ENCODE measurements at regions not wholly inside any gene's neighbourhood (a gene's known extent, or its start where the extent isn't known, plus 50 kb on each side); places are given as distances from the start of the nearest gene placed in this dataset.

DNA sequence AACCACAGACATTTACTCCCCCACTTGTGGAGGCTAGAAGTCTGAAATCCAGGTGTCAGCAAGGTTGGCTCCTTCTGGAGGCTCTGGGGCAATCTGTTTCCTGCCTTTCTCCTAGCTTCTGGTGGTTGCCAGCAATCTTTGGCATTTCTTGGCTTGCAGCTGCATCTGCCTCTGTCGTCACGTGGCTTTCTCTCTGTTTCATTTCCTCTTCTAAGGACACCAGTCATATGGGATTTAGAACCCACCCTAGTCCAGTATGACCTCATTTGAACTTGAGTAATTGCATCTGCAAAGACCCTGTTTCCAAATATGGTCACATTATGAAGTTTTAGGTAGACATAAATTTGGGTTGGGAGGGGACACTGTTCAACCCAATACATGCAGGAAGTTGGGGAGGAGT lies 56.2 kb upstream of the EPB41L1 start:
- ChIA-PET CTCF (interaction anchor here (0.5 to 3.1 kb wide), 14 partner anchors 9 to 151 kb away, joined by 3 to 30 read pairs (median 6); partner anchors contain the start of gene SCAND1), POLR2A (interaction anchor here (0.9 kb wide), 1 partner anchor 49 kb away, joined by 3 read pairs; no protein-coding TSS in a partner anchor)
- DNase-seq (ENCODE audit: low spot score) = no peak
- Mint-ChIP-seq H3K27me3 (ENCODE audit: low read depth) (peaks cover 100% of the 10 kb centered on the region), H3K9me3 (no peaks in the 10 kb centered on the region), H3K36me3 (no peaks in the 10 kb centered on the region), H3K27ac (no peak overlapping the region), H3K4me1 (peaks cover 28% of the 10 kb centered on the region), H3K4me3 (no peak overlapping the region)
- TF ChIP-seq IRF2 (CRISPR knock-in tag; IDR thresholded peaks at IDR 0.05; ENCODE audit: borderline replicate concordance, low read depth) = no peak
- TF ChIP-seq, protein P1, sequence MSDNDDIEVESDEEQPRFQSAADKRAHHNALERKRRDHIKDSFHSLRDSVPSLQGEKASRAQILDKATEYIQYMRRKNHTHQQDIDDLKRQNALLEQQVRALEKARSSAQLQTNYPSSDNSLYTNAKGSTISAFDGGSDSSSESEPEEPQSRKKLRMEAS (CRISPR knock-in tag; IDR thresholded peaks at IDR 0.05) = no peak
- TF ChIP-seq ZNF423 (CRISPR knock-in tag; IDR thresholded peaks at IDR 0.05) = no peak
- TF ChIP-seq ZNF317 (CRISPR knock-in tag; IDR thresholded peaks at IDR 0.05; ENCODE audit: borderline replicate concordance, low read depth) = no peak
- no peak for ATAC-seq

- Mint-ChIP-seq H3K4me1 (peaks cover 27% of the 10 kb centered on the region), H3K27me3 (ENCODE audit: low read depth) (peaks cover 94% of the 10 kb centered on the region), H3K9me3 (no peaks in the 10 kb centered on the region), H3K27ac (no peak overlapping the region), H3K4me3 (no peak overlapping the region), H3K36me3 (no peaks in the 10 kb centered on the region)
- ChIA-PET CTCF (interaction anchor here (0.6 to 3.1 kb wide), 2 partner anchors 8 to 40 kb away, joined by 3 to 30 read pairs; no protein-coding TSS in a partner anchor), POLR2A (no interaction called here)
- TF ChIP-seq, protein P2, sequence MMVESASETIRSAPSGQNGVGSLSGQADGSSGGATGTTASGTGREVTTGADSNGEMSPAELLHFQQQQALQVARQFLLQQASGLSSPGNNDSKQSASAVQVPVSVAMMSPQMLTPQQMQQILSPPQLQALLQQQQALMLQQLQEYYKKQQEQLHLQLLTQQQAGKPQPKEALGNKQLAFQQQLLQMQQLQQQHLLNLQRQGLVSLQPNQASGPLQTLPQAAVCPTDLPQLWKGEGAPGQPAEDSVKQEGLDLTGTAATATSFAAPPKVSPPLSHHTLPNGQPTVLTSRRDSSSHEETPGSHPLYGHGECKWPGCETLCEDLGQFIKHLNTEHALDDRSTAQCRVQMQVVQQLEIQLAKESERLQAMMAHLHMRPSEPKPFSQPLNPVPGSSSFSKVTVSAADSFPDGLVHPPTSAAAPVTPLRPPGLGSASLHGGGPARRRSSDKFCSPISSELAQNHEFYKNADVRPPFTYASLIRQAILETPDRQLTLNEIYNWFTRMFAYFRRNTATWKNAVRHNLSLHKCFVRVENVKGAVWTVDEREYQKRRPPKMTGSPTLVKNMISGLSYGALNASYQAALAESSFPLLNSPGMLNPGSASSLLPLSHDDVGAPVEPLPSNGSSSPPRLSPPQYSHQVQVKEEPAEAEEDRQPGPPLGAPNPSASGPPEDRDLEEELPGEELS (CRISPR knock-in tag; IDR thresholded peaks at IDR 0.05) = no peak
- TF ChIP-seq ATF1 (CRISPR knock-in tag; IDR thresholded peaks at IDR 0.05) = no peak
- no peak for TF ChIP-seq IRF2 (CRISPR knock-in tag; IDR thresholded peaks at IDR 0.05; ENCODE audit: borderline replicate concordance, low read depth)
- TF ChIP-seq FOXP1 (CRISPR knock-in tag; IDR thresholded peaks at IDR 0.05; ENCODE audit: borderline replicate concordance) = no peak
- no peak for TF ChIP-seq CBFB (CRISPR knock-in tag; IDR thresholded peaks at IDR 0.05; ENCODE audit: low read depth)
- TF ChIP-seq TP53 (CRISPR knock-in tag; IDR thresholded peaks at IDR 0.05) = no peak
- no peak for TF ChIP-seq SMAD4 (CRISPR knock-in tag; IDR thresholded peaks at IDR 0.05)
- DNase-seq (ENCODE audit: low spot score) (no peak), ATAC-seq (no peak)
Measured at GRCh38 chr20:36099106-36099505, 55.4 kb upstream of the EPB41L1 start.

GRCh38 chr20:36101192-36101591 lies 53.3 kb upstream of the EPB41L1 start:
- TF ChIP-seq, protein P3, sequence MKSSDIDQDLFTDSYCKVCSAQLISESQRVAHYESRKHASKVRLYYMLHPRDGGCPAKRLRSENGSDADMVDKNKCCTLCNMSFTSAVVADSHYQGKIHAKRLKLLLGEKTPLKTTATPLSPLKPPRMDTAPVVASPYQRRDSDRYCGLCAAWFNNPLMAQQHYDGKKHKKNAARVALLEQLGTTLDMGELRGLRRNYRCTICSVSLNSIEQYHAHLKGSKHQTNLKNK (CRISPR knock-in tag; IDR thresholded peaks at IDR 0.05) = no peak
- TF ChIP-seq, protein P4, sequence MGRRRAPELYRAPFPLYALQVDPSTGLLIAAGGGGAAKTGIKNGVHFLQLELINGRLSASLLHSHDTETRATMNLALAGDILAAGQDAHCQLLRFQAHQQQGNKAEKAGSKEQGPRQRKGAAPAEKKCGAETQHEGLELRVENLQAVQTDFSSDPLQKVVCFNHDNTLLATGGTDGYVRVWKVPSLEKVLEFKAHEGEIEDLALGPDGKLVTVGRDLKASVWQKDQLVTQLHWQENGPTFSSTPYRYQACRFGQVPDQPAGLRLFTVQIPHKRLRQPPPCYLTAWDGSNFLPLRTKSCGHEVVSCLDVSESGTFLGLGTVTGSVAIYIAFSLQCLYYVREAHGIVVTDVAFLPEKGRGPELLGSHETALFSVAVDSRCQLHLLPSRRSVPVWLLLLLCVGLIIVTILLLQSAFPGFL (CRISPR knock-in tag; IDR thresholded peaks at IDR 0.05; ENCODE audit: borderline replicate concordance) = no peak
- no peak for TF ChIP-seq ZNF219 (CRISPR knock-in tag; IDR thresholded peaks at IDR 0.05; ENCODE audit: borderline replicate concordance)
- TF ChIP-seq, protein P5, sequence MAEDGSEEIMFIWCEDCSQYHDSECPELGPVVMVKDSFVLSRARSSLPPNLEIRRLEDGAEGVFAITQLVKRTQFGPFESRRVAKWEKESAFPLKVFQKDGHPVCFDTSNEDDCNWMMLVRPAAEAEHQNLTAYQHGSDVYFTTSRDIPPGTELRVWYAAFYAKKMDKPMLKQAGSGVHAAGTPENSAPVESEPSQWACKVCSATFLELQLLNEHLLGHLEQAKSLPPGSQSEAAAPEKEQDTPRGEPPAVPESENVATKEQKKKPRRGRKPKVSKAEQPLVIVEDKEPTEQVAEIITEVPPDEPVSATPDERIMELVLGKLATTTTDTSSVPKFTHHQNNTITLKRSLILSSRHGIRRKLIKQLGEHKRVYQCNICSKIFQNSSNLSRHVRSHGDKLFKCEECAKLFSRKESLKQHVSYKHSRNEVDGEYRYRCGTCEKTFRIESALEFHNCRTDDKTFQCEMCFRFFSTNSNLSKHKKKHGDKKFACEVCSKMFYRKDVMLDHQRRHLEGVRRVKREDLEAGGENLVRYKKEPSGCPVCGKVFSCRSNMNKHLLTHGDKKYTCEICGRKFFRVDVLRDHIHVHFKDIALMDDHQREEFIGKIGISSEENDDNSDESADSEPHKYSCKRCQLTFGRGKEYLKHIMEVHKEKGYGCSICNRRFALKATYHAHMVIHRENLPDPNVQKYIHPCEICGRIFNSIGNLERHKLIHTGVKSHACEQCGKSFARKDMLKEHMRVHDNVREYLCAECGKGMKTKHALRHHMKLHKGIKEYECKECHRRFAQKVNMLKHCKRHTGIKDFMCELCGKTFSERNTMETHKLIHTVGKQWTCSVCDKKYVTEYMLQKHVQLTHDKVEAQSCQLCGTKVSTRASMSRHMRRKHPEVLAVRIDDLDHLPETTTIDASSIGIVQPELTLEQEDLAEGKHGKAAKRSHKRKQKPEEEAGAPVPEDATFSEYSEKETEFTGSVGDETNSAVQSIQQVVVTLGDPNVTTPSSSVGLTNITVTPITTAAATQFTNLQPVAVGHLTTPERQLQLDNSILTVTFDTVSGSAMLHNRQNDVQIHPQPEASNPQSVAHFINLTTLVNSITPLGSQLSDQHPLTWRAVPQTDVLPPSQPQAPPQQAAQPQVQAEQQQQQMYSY (CRISPR knock-in tag; IDR thresholded peaks at IDR 0.05) = no peak
- TF ChIP-seq CREM (CRISPR knock-in tag; IDR thresholded peaks at IDR 0.05) = no peak
- no peak for TF ChIP-seq ZNF671 (CRISPR knock-in tag; IDR thresholded peaks at IDR 0.05)
- no peak for DNase-seq (ENCODE audit: low spot score)
- Mint-ChIP-seq H3K36me3 (no peaks in the 10 kb centered on the region), H3K27me3 (ENCODE audit: low read depth) (peaks cover 75% of the 10 kb centered on the region), H3K9me3 (no peaks in the 10 kb centered on the region), H3K27ac (no peak overlapping the region), H3K4me3 (no peak overlapping the region), H3K4me1 (peaks cover 28% of the 10 kb centered on the region)
- ATAC-seq = no peak
- POLR2A ChIA-PET = no interaction called here
- CTCF ChIA-PET = interaction anchor here (1.5 kb wide), 1 partner anchor 37 kb away, joined by 4 read pairs; no protein-coding TSS in a partner anchor

Data from WTC11 (cell line).